GM12878 (cell line): ENCODE measurements at regions not wholly inside any gene's neighbourhood (a gene's known extent, or its start where the extent isn't known, plus 50 kb on each side); places are given as distances from the start of the nearest gene placed in this dataset.

Experiments used
- BHLHE40 ChIP-seq, 2 experiments: fragments of 450-650 bp in 1 of 2; IDR thresholded peaks; 2 replicates each; pipeline ENCODE4 v1.6.1; 2011 to 2017; ENCODE audit warnings: low read depth in 2 of 2, borderline replicate concordance in 1 of 2, improper control_type of control experiment in 1 of 2, low read length in 1 of 2, mild to moderate bottlenecking in 1 of 2
- EP300 ChIP-seq, 2 experiments: fragments of 150-350 bp in 1 of 2; IDR thresholded peaks; 2 replicates each; pipeline ENCODE4 v1.6.1; 2011 to 2012; ENCODE audit warnings: low read depth in 2 of 2, low read length in 2 of 2, borderline replicate concordance in 1 of 2, improper control_type of control experiment in 1 of 2, inconsistent platforms in 1 of 2; ENCODE audit not compliant: control insufficient read depth in 1 of 2
- FOXK2 ChIP-seq: fragments of 450-650 bp; IDR thresholded peaks from 2 replicates; pipeline ENCODE4 v1.6.1; 2017; ENCODE audit warnings: mild to moderate bottlenecking, moderate library complexity
- NRF1 ChIP-seq: conservative IDR thresholded peaks from 2 replicates; pipeline ENCODE4 v1.6.1; 2011; ENCODE audit warnings: mild to moderate bottlenecking, low read depth, low read length, improper control_type of control experiment
- POLR2A ChIP-seq: IDR thresholded peaks from 2 replicates; pipeline ENCODE4 v1.6.1; 2011; ENCODE audit warnings: low read depth, mild to moderate bottlenecking, low read length
- POLR2AphosphoS5 ChIP-seq: IDR thresholded peaks from 2 replicates; pipeline ENCODE4 v1.6.1; 2011; ENCODE audit warnings: mild to moderate bottlenecking, low read length, inconsistent platforms
- RAD21 ChIP-seq: IDR thresholded peaks from 2 replicates; pipeline ENCODE4 v1.6.1; 2011; ENCODE audit warnings: mild to moderate bottlenecking, low read depth, low read length, moderate library complexity; ENCODE audit not compliant: insufficient read depth
- YBX1 ChIP-seq: fragments of 450-650 bp; IDR thresholded peaks from 2 replicates; pipeline ENCODE4 v1.6.1; 2016; ENCODE audit warnings: antibody characterized with exemption
- TF ChIP-seq, protein P1 (sequence below), 3 experiments: IDR thresholded peaks in 2 of 3; conservative IDR thresholded peaks in 1 of 3; 2 replicates each; pipeline ENCODE4 v1.5.1; 2011; ENCODE audit warnings: low read depth in 3 of 3, low read length in 3 of 3, mild to moderate bottlenecking in 3 of 3, control low read depth in 2 of 3, moderate library complexity in 2 of 3, inconsistent platforms in 1 of 3, mixed read lengths in 1 of 3; ENCODE audit not compliant: control insufficient read depth in 2 of 3, insufficient read depth in 1 of 3; ENCODE audit errors: extremely low read depth in 1 of 3
- TF ChIP-seq, protein P2 (sequence below): IDR thresholded peaks from 2 replicates; pipeline ENCODE4 v1.6.1; 2011; ENCODE audit warnings: low read depth, low read length, improper control_type of control experiment, borderline replicate concordance
- TF ChIP-seq, protein P3 (sequence below): IDR thresholded peaks from 2 replicates; pipeline ENCODE4 v1.6.1; 2012; ENCODE audit warnings: low read depth, low read length, improper control_type of control experiment

DNA sequence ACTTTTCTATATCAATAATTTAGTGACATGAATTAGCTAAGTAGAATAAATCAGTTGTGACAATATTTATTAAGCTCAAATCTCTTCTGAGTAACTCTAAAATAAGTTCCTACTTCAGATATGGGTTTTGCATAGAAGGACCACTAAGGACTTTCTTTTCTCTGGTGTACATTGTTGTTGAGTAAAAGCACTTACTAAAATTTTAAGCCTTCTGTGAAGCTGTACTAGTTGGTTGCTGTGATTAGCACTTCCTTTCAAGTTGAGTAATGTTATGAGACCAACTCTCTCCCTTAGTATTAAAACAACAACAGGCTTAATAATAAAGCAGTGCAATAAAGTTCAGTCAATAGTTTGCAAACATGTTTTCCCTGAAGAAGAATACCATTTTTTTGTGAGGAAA is 667.4 kb upstream of the NDST4 start:
- TF ChIP-seq, protein P1, sequence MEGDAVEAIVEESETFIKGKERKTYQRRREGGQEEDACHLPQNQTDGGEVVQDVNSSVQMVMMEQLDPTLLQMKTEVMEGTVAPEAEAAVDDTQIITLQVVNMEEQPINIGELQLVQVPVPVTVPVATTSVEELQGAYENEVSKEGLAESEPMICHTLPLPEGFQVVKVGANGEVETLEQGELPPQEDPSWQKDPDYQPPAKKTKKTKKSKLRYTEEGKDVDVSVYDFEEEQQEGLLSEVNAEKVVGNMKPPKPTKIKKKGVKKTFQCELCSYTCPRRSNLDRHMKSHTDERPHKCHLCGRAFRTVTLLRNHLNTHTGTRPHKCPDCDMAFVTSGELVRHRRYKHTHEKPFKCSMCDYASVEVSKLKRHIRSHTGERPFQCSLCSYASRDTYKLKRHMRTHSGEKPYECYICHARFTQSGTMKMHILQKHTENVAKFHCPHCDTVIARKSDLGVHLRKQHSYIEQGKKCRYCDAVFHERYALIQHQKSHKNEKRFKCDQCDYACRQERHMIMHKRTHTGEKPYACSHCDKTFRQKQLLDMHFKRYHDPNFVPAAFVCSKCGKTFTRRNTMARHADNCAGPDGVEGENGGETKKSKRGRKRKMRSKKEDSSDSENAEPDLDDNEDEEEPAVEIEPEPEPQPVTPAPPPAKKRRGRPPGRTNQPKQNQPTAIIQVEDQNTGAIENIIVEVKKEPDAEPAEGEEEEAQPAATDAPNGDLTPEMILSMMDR (IDR thresholded peaks at IDR 0.05 in 2 of 3, conservative IDR thresholded peaks at IDR 0.05 in 1 of 3; ENCODE audit: control insufficient read depth in 2 of 3, extremely low read depth in 1 of 3, insufficient read depth in 1 of 3, low read depth in 3 of 3, low read length in 3 of 3): no peak
- TF ChIP-seq RAD21 (no peak), EP300 (IDR thresholded peaks at IDR 0.05; ENCODE audit: borderline replicate concordance in 1 of 2, control insufficient read depth in 1 of 2, low read depth in 2 of 2, low read length in 2 of 2) (no peak), POLR2A (no peak), YBX1 (no peak), FOXK2 (no peak), BHLHE40 (IDR thresholded peaks at IDR 0.05; ENCODE audit: borderline replicate concordance in 1 of 2, low read depth in 2 of 2, low read length in 1 of 2) (no peak), NRF1 (no peak), POLR2AphosphoS5 (no peak)
- TF ChIP-seq, protein P2, sequence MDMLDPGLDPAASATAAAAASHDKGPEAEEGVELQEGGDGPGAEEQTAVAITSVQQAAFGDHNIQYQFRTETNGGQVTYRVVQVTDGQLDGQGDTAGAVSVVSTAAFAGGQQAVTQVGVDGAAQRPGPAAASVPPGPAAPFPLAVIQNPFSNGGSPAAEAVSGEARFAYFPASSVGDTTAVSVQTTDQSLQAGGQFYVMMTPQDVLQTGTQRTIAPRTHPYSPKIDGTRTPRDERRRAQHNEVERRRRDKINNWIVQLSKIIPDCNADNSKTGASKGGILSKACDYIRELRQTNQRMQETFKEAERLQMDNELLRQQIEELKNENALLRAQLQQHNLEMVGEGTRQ: no peak
- TF ChIP-seq, protein P3, sequence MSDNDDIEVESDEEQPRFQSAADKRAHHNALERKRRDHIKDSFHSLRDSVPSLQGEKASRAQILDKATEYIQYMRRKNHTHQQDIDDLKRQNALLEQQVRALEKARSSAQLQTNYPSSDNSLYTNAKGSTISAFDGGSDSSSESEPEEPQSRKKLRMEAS: no peak
